Mesenchymal stem cell (in vitro differentiated cells and primary cell): ENCODE measurements at regions not wholly inside any gene's neighbourhood (a gene's known extent, or its start where the extent isn't known, plus 50 kb on each side); places are given as distances from the start of the nearest gene placed in this dataset.

Source experiments
- DNase-seq: peaks from one replicate; pipeline ENCODE4 v3.0.0-alpha.2; 2013
- H2AFZ ChIP-seq: one replicate; pipeline ENCODE4 v1.6.1; 2013; ENCODE audit warnings: low read depth, mild to moderate bottlenecking, control low read depth, inconsistent platforms, low read length, moderate library complexity
- H2AK5ac ChIP-seq: 2 replicates; pipeline ENCODE4 v1.6.1; 2013; ENCODE audit warnings: low read length, moderate library complexity, mild to moderate bottlenecking, inconsistent platforms; ENCODE audit not compliant: severe bottlenecking
- H2BK120ac ChIP-seq: one replicate; pipeline ENCODE4 v1.6.1; 2013; ENCODE audit warnings: low read depth, mild to moderate bottlenecking, inconsistent platforms, low read length, moderate library complexity
- H2BK12ac ChIP-seq, 2 experiments: one replicate each; pipeline ENCODE4 v1.6.1; 2013; ENCODE audit warnings: inconsistent platforms in 2 of 2, low read length in 2 of 2, mild to moderate bottlenecking in 2 of 2, moderate library complexity in 2 of 2, control low read depth in 1 of 2
- H2BK15ac ChIP-seq: one replicate; pipeline ENCODE4 v1.6.1; 2013; ENCODE audit warnings: mild to moderate bottlenecking, low read depth, inconsistent platforms; ENCODE audit not compliant: poor library complexity, severe bottlenecking
- H2BK5ac ChIP-seq: 2 replicates; pipeline ENCODE4 v1.6.1; 2013; ENCODE audit warnings: low read depth, mild to moderate bottlenecking, low read length, control low read depth, inconsistent platforms; ENCODE audit not compliant: poor library complexity, severe bottlenecking
- H3K14ac ChIP-seq, 2 experiments: one replicate each; pipeline ENCODE4 v1.6.1; 2013; ENCODE audit warnings: inconsistent platforms in 2 of 2, low read length in 2 of 2, control low read depth in 1 of 2, mild to moderate bottlenecking in 1 of 2, moderate library complexity in 1 of 2
- H3K18ac ChIP-seq, 2 experiments: one replicate each; pipeline ENCODE4 v1.6.1; 2013; ENCODE audit warnings: inconsistent platforms in 2 of 2, low read length in 2 of 2, control low read depth in 1 of 2, low read depth in 1 of 2, mild to moderate bottlenecking in 1 of 2
- H3K23ac ChIP-seq, 2 experiments: one replicate each; pipeline ENCODE4 v1.6.1; 2013; ENCODE audit warnings: inconsistent platforms in 2 of 2, low read length in 2 of 2, mild to moderate bottlenecking in 2 of 2, moderate library complexity in 2 of 2, control low read depth in 1 of 2
- H3K27ac ChIP-seq: 2 replicates; pipeline ENCODE4 v1.5.1; 2013; ENCODE audit warnings: mild to moderate bottlenecking, moderate library complexity, low read length, control low read depth, inconsistent platforms; ENCODE audit not compliant: poor library complexity, severe bottlenecking
- H3K27me3 ChIP-seq, 2 experiments: 2 replicates each; pipeline versions ENCODE4 v1.6.1 to v1.7.0; 2013; ENCODE audit warnings: low read length in 2 of 2, mild to moderate bottlenecking in 2 of 2, moderate library complexity in 2 of 2, control low read depth in 1 of 2, inconsistent platforms in 1 of 2; ENCODE audit not compliant: control insufficient read depth in 1 of 2, insufficient read depth in 1 of 2
- H3K36me3 ChIP-seq, 2 experiments: 2 replicates each; pipeline versions ENCODE4 v1.6.1 to v1.7.0; 2013; ENCODE audit warnings: low read length in 2 of 2, control low read depth in 1 of 2, inconsistent platforms in 1 of 2, low read depth in 1 of 2, mild to moderate bottlenecking in 1 of 2; ENCODE audit not compliant: insufficient read depth in 2 of 2, control insufficient read depth in 1 of 2
- H3K4ac ChIP-seq, 2 experiments: one replicate each; pipeline ENCODE4 v1.6.1; 2013; ENCODE audit warnings: inconsistent platforms in 2 of 2, low read length in 2 of 2, mild to moderate bottlenecking in 2 of 2, moderate library complexity in 2 of 2, control low read depth in 1 of 2, low read depth in 1 of 2
- H3K4me1 ChIP-seq: 2 replicates; pipeline ENCODE4 v1.6.1; 2013; ENCODE audit warnings: low read depth, low read length, control low read depth; ENCODE audit not compliant: control insufficient read depth, insufficient read depth
- H3K4me2 ChIP-seq: 2 replicates; pipeline ENCODE4 v1.6.1; 2013; ENCODE audit warnings: low read length, mild to moderate bottlenecking, inconsistent platforms; ENCODE audit not compliant: poor library complexity, severe bottlenecking
- H3K4me3 ChIP-seq, 2 experiments: 2 replicates each; pipeline versions ENCODE4 v1.5.1 to v1.7.0; 2013; ENCODE audit warnings: low read length in 2 of 2, mild to moderate bottlenecking in 2 of 2, control low read depth in 1 of 2, low read depth in 1 of 2; ENCODE audit not compliant: insufficient read depth in 1 of 2
- H3K79me1 ChIP-seq: replicated peaks from 2 replicates; pipeline ENCODE4 v1.6.1; 2013; ENCODE audit warnings: mild to moderate bottlenecking, control low read depth, low read length, inconsistent platforms; ENCODE audit not compliant: poor library complexity, severe bottlenecking
- H3K9ac ChIP-seq: 2 replicates; pipeline ENCODE4 v1.7.0; 2013; ENCODE audit warnings: mild to moderate bottlenecking, low read length, moderate library complexity
- H3K9me3 ChIP-seq: 2 replicates; pipeline ENCODE4 v1.7.0; 2013; ENCODE audit warnings: mild to moderate bottlenecking, low read length; ENCODE audit not compliant: control insufficient read depth
- H4K8ac ChIP-seq: one replicate; pipeline ENCODE4 v1.6.1; 2013; ENCODE audit warnings: inconsistent platforms, mild to moderate bottlenecking, low read length, moderate library complexity
- H4K91ac ChIP-seq: one replicate; pipeline ENCODE4 v1.6.1; 2013; ENCODE audit warnings: mild to moderate bottlenecking, low read length, inconsistent platforms
- WGBS: methylation state at CpG from one replicate; pipeline ENCODE4 v1.1.7; 2013; ENCODE audit warnings: mixed read lengths; 5-methylcytosine and 5-hydroxymethylcytosine counted together

DNA sequence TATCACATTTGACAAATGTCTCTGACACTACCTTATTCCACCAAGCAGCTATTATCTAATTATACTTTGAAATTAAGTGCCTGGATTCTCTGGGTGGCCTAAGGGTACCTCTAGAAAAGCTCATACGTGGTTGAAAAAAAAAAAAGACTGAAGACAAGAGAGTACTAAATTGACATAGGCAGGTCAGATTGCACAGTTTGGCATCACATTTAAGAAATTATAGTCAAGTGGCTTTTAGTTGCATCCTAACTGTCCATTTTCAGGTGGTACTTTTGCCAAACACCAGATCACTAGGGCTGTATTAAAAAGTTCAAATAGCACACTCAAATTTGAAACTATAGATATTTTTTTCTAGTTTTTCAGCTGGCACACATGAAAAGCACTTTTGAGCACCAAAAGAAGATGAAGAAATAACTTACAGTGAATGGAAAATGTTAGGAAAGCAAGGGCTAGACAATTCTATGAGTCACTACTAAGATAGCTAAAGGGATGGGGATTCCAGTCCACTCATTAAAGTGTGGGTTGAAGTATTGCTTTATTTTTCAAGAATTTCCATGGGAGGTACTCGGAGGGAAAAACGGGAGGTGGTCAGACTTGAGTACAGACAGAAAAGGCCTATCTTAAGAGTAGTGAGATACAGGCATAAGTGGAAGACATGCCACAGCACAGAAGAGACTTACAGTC lies 106.5 kb upstream of the COL5A2 start:
- WGBS: 19% methylated on average over 3 of the region's 3 CpGs
- no peaks in the 10 kb centered on the region for H3K36me3 ChIP-seq
- no peaks in the 10 kb centered on the region for H3K79me1 ChIP-seq
- no peaks in the 10 kb centered on the region for H3K4me1 ChIP-seq
- DNase-seq: peak; percentile 97
- H3K27ac ChIP-seq: peak overlapping the region; percentile 72
- no peak overlapping the region for H2BK15ac ChIP-seq
- no peak overlapping the region for H2BK120ac ChIP-seq
- no peak overlapping the region for H3K23ac ChIP-seq
- H3K27me3 ChIP-seq: no peaks in the 10 kb centered on the region
- no peak overlapping the region for H4K8ac ChIP-seq
- no peak overlapping the region for H4K91ac ChIP-seq
- no peak overlapping the region for H3K18ac ChIP-seq
- no peak overlapping the region for H2BK5ac ChIP-seq
- H3K4me3 ChIP-seq: peak overlapping the region in 1 of 2 experiments; percentile 49
- peaks cover 4% of the 10 kb centered on the region for H3K9me3 ChIP-seq
- no peak overlapping the region for H3K4ac ChIP-seq
- H2AK5ac ChIP-seq: no peak overlapping the region
- H3K14ac ChIP-seq: no peak overlapping the region
- H3K4me2 ChIP-seq: no peak overlapping the region
- H3K9ac ChIP-seq: peak overlapping the region; percentile 86
- H2BK12ac ChIP-seq: no peak overlapping the region
- no peak overlapping the region for H2AFZ ChIP-seq

- Histone ChIP-seq H2BK5ac (no peak overlapping the region), H4K91ac (no peak overlapping the region), H3K36me3 (no peaks in the 10 kb centered on the region), H3K9me3 (peaks cover 4% of the 10 kb centered on the region), H3K14ac (no peak overlapping the region), H2AFZ (no peak overlapping the region), H4K8ac (no peak overlapping the region), H3K4me3 (no peak overlapping the region), H3K9ac (peak overlapping the region; percentile 86), H3K23ac (no peak overlapping the region), H3K4me2 (no peak overlapping the region), H3K4ac (no peak overlapping the region), H3K4me1 (no peaks in the 10 kb centered on the region), H2BK120ac (no peak overlapping the region), H3K27ac (no peak overlapping the region), H2BK12ac (no peak overlapping the region), H3K18ac (peak overlapping the region in 1 of 2 experiments; percentile 54), H3K79me1 (no peaks in the 10 kb centered on the region), H2AK5ac (no peak overlapping the region), H2BK15ac (no peak overlapping the region), H3K27me3 (no peaks in the 10 kb centered on the region)
- no peak for DNase-seq
- WGBS: no CpG with 5 or more reads among the region's 1 CpG
Measured at GRCh38 chr2:189287363-189287762, 107.8 kb upstream of the COL5A2 start.

DNA sequence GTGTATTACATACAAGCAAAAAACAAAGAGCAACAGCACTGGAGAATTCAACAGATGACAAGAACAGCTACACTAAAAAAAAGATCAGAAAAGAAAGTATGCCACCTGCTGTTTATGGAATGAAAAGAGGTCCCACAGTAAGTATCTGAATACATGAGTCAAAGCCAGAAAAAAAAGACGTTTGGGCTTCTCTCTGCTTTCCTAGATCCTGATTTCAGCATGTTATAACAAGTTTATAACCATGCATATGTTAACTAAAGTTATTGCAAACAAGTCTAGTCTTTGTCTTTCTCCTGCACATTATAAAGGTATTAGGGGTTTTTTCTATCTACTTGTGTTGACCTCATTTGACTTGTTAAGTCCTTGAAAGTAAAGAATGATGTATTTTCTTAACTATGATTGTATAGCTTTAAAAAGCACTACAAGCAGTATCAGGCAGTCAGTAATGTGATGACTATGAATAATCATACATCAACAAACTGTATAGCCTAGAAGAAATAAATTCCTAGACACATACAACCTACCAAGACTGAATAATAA lies 108.5 kb upstream of the COL5A2 start:
- H3K4me2 ChIP-seq: no peak overlapping the region
- H2AFZ ChIP-seq: no peak overlapping the region
- H3K18ac ChIP-seq: no peak overlapping the region
- no CpG with 5 or more reads among the region's 1 CpG for WGBS
- DNase-seq: peak; percentile 85
- H3K27me3 ChIP-seq: no peaks in the 10 kb centered on the region
- H3K4me3 ChIP-seq: no peak overlapping the region
- no peak overlapping the region for H2BK15ac ChIP-seq
- no peak overlapping the region for H2AK5ac ChIP-seq
- no peak overlapping the region for H2BK5ac ChIP-seq
- H3K4me1 ChIP-seq: no peaks in the 10 kb centered on the region
- no peaks in the 10 kb centered on the region for H3K36me3 ChIP-seq
- H4K91ac ChIP-seq: no peak overlapping the region
- H3K23ac ChIP-seq: no peak overlapping the region
- no peak overlapping the region for H4K8ac ChIP-seq
- H3K9ac ChIP-seq: peak overlapping the region; percentile 86
- H3K4ac ChIP-seq: no peak overlapping the region
- no peak overlapping the region for H2BK12ac ChIP-seq
- H3K9me3 ChIP-seq: peaks cover 4% of the 10 kb centered on the region
- peak overlapping the region; percentile 35 for H3K27ac ChIP-seq
- no peak overlapping the region for H2BK120ac ChIP-seq
- H3K14ac ChIP-seq: no peak overlapping the region
- H3K79me1 ChIP-seq: no peaks in the 10 kb centered on the region

GRCh38 chr2:189291460-189291859 lies 111.9 kb upstream of the COL5A2 start:
- no CpG with 5 or more reads among the region's 1 CpG for WGBS
- Histone ChIP-seq H2BK120ac (no peak overlapping the region), H2BK12ac (no peak overlapping the region), H3K18ac (no peak overlapping the region), H3K4ac (no peak overlapping the region), H2AK5ac (no peak overlapping the region), H2BK5ac (no peak overlapping the region), H2AFZ (no peak overlapping the region), H4K8ac (no peak overlapping the region), H3K4me3 (no peak overlapping the region), H3K9me3 (peaks cover 4% of the 10 kb centered on the region), H3K36me3 (no peaks in the 10 kb centered on the region), H3K27me3 (no peaks in the 10 kb centered on the region), H3K9ac (no peak overlapping the region), H3K4me1 (no peaks in the 10 kb centered on the region), H3K23ac (no peak overlapping the region), H3K79me1 (no peaks in the 10 kb centered on the region), H3K27ac (no peak overlapping the region), H4K91ac (no peak overlapping the region), H3K4me2 (no peak overlapping the region), H3K14ac (no peak overlapping the region), H2BK15ac (no peak overlapping the region)
- DNase-seq: no peak
